Suprapubic skin (tissue), 4 donors: ENCODE measurements at regions not wholly inside any gene's neighbourhood (a gene's known extent, or its start where the extent isn't known, plus 50 kb on each side); places are given as distances from the start of the nearest gene placed in this dataset.

ENCODE experiments used
- DNase-seq, 2 donors: peaks; one replicate each; pipeline ENCODE4 v3.0.0-alpha.2; 2019; ENCODE audit warnings: low spot score in 2 of 2
- H3K27ac ChIP-seq: fragments of 200-600 bp; sonication (generic); one replicate; pipeline ENCODE4 v1.5.1; 2019
- H3K27me3 ChIP-seq: fragments of 200-600 bp; sonication (generic); one replicate; pipeline ENCODE4 v1.5.1; 2019
- H3K36me3 ChIP-seq: fragments of 200-600 bp; sonication (generic); one replicate; pipeline ENCODE4 v1.5.1; 2019
- H3K4me1 ChIP-seq: fragments of 200-600 bp; sonication (generic); one replicate; pipeline ENCODE4 v1.5.1; 2019
- H3K4me3 ChIP-seq: fragments of 200-600 bp; sonication (generic); one replicate; pipeline ENCODE4 v1.5.1; 2019; ENCODE audit warnings: mild to moderate bottlenecking
- H3K9me3 ChIP-seq: fragments of 200-600 bp; sonication (generic); one replicate; pipeline ENCODE4 v1.5.1; 2019
- CTCF ChIP-seq, 2 donors: fragments of 200-600 bp in 1 of 2; fragments of 450-650 bp in 1 of 2; sonication (generic) in 1 of 2; IDR thresholded peaks; one replicate each; pipeline ENCODE4 v1.5.1; 2016 to 2019; ENCODE audit warnings: antibody characterized with exemption in 2 of 2, mild to moderate bottlenecking in 1 of 2, moderate library complexity in 1 of 2
- EP300 ChIP-seq: sonication (generic); formaldehyde crosslinking; IDR thresholded peaks from one replicate; pipeline ENCODE4 v1.6.1; 2017; ENCODE audit warnings: antibody characterized with exemption
- POLR2A ChIP-seq, 2 donors: fragments of 450-650 bp; IDR thresholded peaks; one replicate each; pipeline ENCODE4 v1.6.1; 2017; ENCODE audit warnings: antibody characterized with exemption in 2 of 2, mild to moderate bottlenecking in 2 of 2, moderate library complexity in 2 of 2
- POLR2AphosphoS5 ChIP-seq, 3 donors: sonication (generic); formaldehyde crosslinking; IDR thresholded peaks; one replicate each; pipeline ENCODE4 v1.6.1; 2017; ENCODE audit warnings: antibody characterized with exemption in 3 of 3
- WGBS: methylation state at CpG from one replicate; pipeline ENCODE4 v1.1.5; 2018; 5-methylcytosine and 5-hydroxymethylcytosine counted together

GRCh38 chr13:109922518-109922917 lies 136.1 kb upstream of the IRS2 start:
- TF ChIP-seq POLR2A (IDR thresholded peaks at IDR 0.05) (no peak), CTCF (IDR thresholded peaks at IDR 0.05) (no peak), POLR2AphosphoS5 (IDR thresholded peaks at IDR 0.05) (no peak), EP300 (no peak)
- H3K4me1 ChIP-seq: no peaks in the 10 kb centered on the region
- H3K27me3 ChIP-seq: no peaks in the 10 kb centered on the region
- no peaks in the 10 kb centered on the region for H3K36me3 ChIP-seq
- H3K27ac ChIP-seq: no peak overlapping the region
- WGBS: 69% methylated on average over 2 of the region's 2 CpGs
- H3K4me3 ChIP-seq: no peak overlapping the region
- DNase-seq: no peak
- no peaks in the 10 kb centered on the region for H3K9me3 ChIP-seq

- Histone ChIP-seq H3K36me3 (no peaks in the 10 kb centered on the region), H3K9me3 (no peaks in the 10 kb centered on the region), H3K27me3 (no peaks in the 10 kb centered on the region), H3K4me1 (no peaks in the 10 kb centered on the region), H3K4me3 (no peak overlapping the region), H3K27ac (no peak overlapping the region)
- DNase-seq: no peak
- no peak for TF ChIP-seq POLR2A (IDR thresholded peaks at IDR 0.05)
- no peak for TF ChIP-seq POLR2AphosphoS5 (IDR thresholded peaks at IDR 0.05)
- TF ChIP-seq CTCF (IDR thresholded peaks at IDR 0.05): no peak
- no peak for TF ChIP-seq EP300
- WGBS: 70% methylated on average over 4 of the region's 4 CpGs
Observed at GRCh38 chr13:109919715-109920375, 133.5 kb upstream of the IRS2 start.

GRCh38 chr13:109918179-109918711 lies 131.9 kb upstream of the IRS2 start:
- H3K4me1 ChIP-seq: no peaks in the 10 kb centered on the region
- H3K9me3 ChIP-seq: no peaks in the 10 kb centered on the region
- H3K4me3 ChIP-seq: no peak overlapping the region
- no peak overlapping the region for H3K27ac ChIP-seq
- no peak for DNase-seq
- H3K36me3 ChIP-seq: no peaks in the 10 kb centered on the region
- WGBS: 83% methylated on average over 9 of the region's 9 CpGs
- H3K27me3 ChIP-seq: no peaks in the 10 kb centered on the region
- TF ChIP-seq EP300: no peak
- no peak for TF ChIP-seq POLR2AphosphoS5 (IDR thresholded peaks at IDR 0.05)
- TF ChIP-seq CTCF (IDR thresholded peaks at IDR 0.05): no peak
- TF ChIP-seq POLR2A (IDR thresholded peaks at IDR 0.05): no peak

- TF ChIP-seq CTCF (IDR thresholded peaks at IDR 0.05) (no peak), EP300 (no peak), POLR2A (IDR thresholded peaks at IDR 0.05) (no peak), POLR2AphosphoS5 (IDR thresholded peaks at IDR 0.05) (no peak)
- no peak overlapping the region for H3K4me3 ChIP-seq
- WGBS: 17% methylated on average over 1 of the region's 1 CpG
- no peaks in the 10 kb centered on the region for H3K36me3 ChIP-seq
- H3K27ac ChIP-seq: no peak overlapping the region
- no peaks in the 10 kb centered on the region for H3K27me3 ChIP-seq
- no peaks in the 10 kb centered on the region for H3K4me1 ChIP-seq
- no peaks in the 10 kb centered on the region for H3K9me3 ChIP-seq
- DNase-seq: no peak
Observed at GRCh38 chr13:109917422-109917821, 131.0 kb upstream of the IRS2 start.

- no peaks in the 10 kb centered on the region for H3K36me3 ChIP-seq
- no peak for TF ChIP-seq POLR2AphosphoS5 (IDR thresholded peaks at IDR 0.05)
- TF ChIP-seq POLR2A (IDR thresholded peaks at IDR 0.05): no peak
- no peak for TF ChIP-seq EP300
- TF ChIP-seq CTCF (IDR thresholded peaks at IDR 0.05): no peak
- peaks cover 2% of the 10 kb centered on the region for H3K27me3 ChIP-seq
- no peak for DNase-seq
- H3K4me3 ChIP-seq: no peak overlapping the region
- H3K4me1 ChIP-seq: no peaks in the 10 kb centered on the region
- no peak overlapping the region for H3K27ac ChIP-seq
- WGBS: 74% methylated on average over 3 of the region's 3 CpGs
- no peaks in the 10 kb centered on the region for H3K9me3 ChIP-seq
Observed at GRCh38 chr13:109913936-109914510, 127.6 kb upstream of the IRS2 start.
